ENCODE measurements at regions not wholly inside any gene's neighbourhood (a gene's known extent, or its start where the extent isn't known, plus 50 kb on each side); places are given as distances from the start of the nearest gene placed in this dataset.
"Not testable (repeated sequence)": the region's sequence is repeated elsewhere in the genome, so short reads cannot be mapped to it uniquely, and the experiment has no call there.

DNA sequence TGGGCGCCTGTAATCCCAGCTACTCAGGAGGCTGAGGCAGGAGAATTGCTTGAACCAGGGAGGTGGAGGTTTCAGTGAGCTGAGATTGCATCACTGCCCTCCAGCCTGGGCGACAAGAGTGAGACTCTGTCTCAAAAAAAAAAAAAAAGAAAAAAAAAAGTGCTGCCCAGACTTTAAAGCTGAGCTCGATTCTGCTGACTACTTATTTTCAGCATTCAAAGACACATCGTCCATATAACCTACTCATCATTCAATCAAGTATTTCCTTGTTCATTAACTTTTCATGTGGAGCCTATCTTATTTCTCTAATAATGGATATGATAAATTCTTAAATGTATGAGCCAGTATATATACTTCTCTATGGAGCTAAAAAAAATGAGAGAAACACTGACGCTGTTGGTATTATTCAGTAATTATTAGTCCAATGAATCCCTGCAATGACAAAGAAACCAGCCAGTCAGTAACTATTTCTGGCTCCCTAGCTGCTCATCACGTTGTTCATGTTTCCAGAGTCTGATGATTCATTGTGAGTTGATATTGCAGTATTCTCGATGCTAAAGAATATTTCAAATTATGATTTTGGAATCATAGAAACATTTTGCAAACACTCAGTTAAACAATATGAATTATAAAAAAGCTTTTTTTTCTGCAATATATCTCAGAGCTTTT is 111.9 kb downstream of the RAP2B start:
- Histone ChIP-seq H3K79me2 (ENCODE audit: control insufficient read depth, low read length) (no peaks in the 10 kb centered on the region), H3K27me3 (ENCODE audit: control insufficient read depth, low read length) (no peaks in the 10 kb centered on the region), H3K36me3 (ENCODE audit: control insufficient read depth, low read length) (no peaks in the 10 kb centered on the region), H3K4me1 (ENCODE audit: control insufficient read depth, low read length) (no peaks in the 10 kb centered on the region), H3K4me2 (ENCODE audit: low read length) (no peak overlapping the region), H3K4me3 (ENCODE audit: low read length) (no peak overlapping the region), H4K20me1 (ENCODE audit: control insufficient read depth, insufficient read depth, low read depth, low read length) (no peaks in the 10 kb centered on the region), H3K9me2 (replicated peaks; ENCODE audit: control insufficient read depth, low read length) (no peaks in the 10 kb centered on the region), H3K27ac (ENCODE audit: low read depth, low read length) (no peak overlapping the region), H3K9me3 (ENCODE audit: control insufficient read depth, insufficient read depth, low read length) (no peaks in the 10 kb centered on the region), H3F3A (ENCODE audit: control insufficient read depth, insufficient read depth) (no peaks in the 10 kb centered on the region)
- no peak for TF ChIP-seq EZH2phosphoT487 (IDR thresholded peaks at IDR 0.05; ENCODE audit: borderline replicate concordance, low read length)
- TF ChIP-seq, protein P1, sequence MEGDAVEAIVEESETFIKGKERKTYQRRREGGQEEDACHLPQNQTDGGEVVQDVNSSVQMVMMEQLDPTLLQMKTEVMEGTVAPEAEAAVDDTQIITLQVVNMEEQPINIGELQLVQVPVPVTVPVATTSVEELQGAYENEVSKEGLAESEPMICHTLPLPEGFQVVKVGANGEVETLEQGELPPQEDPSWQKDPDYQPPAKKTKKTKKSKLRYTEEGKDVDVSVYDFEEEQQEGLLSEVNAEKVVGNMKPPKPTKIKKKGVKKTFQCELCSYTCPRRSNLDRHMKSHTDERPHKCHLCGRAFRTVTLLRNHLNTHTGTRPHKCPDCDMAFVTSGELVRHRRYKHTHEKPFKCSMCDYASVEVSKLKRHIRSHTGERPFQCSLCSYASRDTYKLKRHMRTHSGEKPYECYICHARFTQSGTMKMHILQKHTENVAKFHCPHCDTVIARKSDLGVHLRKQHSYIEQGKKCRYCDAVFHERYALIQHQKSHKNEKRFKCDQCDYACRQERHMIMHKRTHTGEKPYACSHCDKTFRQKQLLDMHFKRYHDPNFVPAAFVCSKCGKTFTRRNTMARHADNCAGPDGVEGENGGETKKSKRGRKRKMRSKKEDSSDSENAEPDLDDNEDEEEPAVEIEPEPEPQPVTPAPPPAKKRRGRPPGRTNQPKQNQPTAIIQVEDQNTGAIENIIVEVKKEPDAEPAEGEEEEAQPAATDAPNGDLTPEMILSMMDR (IDR thresholded peaks at IDR 0.05; ENCODE audit: low read depth, low read length, poor library complexity, severe bottlenecking): no peak

DNA sequence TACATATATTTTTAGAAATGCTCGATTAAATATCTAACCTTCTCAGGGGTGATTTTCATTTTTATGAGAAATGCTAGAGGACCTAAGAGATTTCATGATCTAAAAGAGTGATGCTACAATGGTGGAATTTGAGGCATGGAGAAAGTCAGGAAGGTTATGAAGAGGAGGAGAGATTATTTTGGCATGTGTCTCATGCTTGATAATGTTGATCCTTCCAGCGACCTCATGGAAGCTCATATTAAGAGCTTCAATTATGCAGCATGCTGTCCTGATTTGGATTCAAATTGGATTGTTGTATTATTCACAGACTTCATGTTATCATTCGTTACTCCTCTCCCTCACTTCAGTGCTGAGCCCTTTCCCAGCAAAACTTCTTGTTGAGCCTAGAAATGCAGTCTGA is 112.5 kb downstream of the RAP2B start:
- no peaks in the 10 kb centered on the region for H3K9me2 ChIP-seq (replicated peaks; ENCODE audit: control insufficient read depth, low read length)
- no peaks in the 10 kb centered on the region for H3F3A ChIP-seq (ENCODE audit: control insufficient read depth, insufficient read depth)
- no peaks in the 10 kb centered on the region for H3K27me3 ChIP-seq (ENCODE audit: control insufficient read depth, low read length)
- TF ChIP-seq, protein P1 (IDR thresholded peaks at IDR 0.05; ENCODE audit: low read depth, low read length, poor library complexity, severe bottlenecking): no peak
- TF ChIP-seq EZH2phosphoT487 (IDR thresholded peaks at IDR 0.05; ENCODE audit: borderline replicate concordance, low read length): no peak
- H3K36me3 ChIP-seq (ENCODE audit: control insufficient read depth, low read length): no peaks in the 10 kb centered on the region
- H3K9me3 ChIP-seq (ENCODE audit: control insufficient read depth, insufficient read depth, low read length): no peaks in the 10 kb centered on the region
- H4K20me1 ChIP-seq (ENCODE audit: control insufficient read depth, insufficient read depth, low read depth, low read length): no peaks in the 10 kb centered on the region
- H3K4me3 ChIP-seq (ENCODE audit: low read length): no peak overlapping the region
- no peak overlapping the region for H3K27ac ChIP-seq (ENCODE audit: low read depth, low read length)
- no peak overlapping the region for H3K4me2 ChIP-seq (ENCODE audit: low read length)
- H3K4me1 ChIP-seq (ENCODE audit: control insufficient read depth, low read length): no peaks in the 10 kb centered on the region
- no peaks in the 10 kb centered on the region for H3K79me2 ChIP-seq (ENCODE audit: control insufficient read depth, low read length)

GRCh38 chr3:153275514-153275913 is 113.5 kb downstream of the RAP2B start:
- no peaks in the 10 kb centered on the region for H3K4me1 ChIP-seq (ENCODE audit: control insufficient read depth, low read length)
- no peak overlapping the region for H3K27ac ChIP-seq (ENCODE audit: low read depth, low read length)
- no peaks in the 10 kb centered on the region for H3K36me3 ChIP-seq (ENCODE audit: control insufficient read depth, low read length)
- no peak overlapping the region for H3K4me2 ChIP-seq (ENCODE audit: low read length)
- H3K9me2 ChIP-seq (replicated peaks; ENCODE audit: control insufficient read depth, low read length): no peaks in the 10 kb centered on the region
- H3K4me3 ChIP-seq (ENCODE audit: low read length): no peak overlapping the region
- no peaks in the 10 kb centered on the region for H4K20me1 ChIP-seq (ENCODE audit: control insufficient read depth, insufficient read depth, low read depth, low read length)
- no peak for TF ChIP-seq EZH2phosphoT487 (IDR thresholded peaks at IDR 0.05; ENCODE audit: borderline replicate concordance, low read length)
- no peaks in the 10 kb centered on the region for H3K9me3 ChIP-seq (ENCODE audit: control insufficient read depth, insufficient read depth, low read length)
- H3K27me3 ChIP-seq (ENCODE audit: control insufficient read depth, low read length): no peaks in the 10 kb centered on the region
- no peaks in the 10 kb centered on the region for H3K79me2 ChIP-seq (ENCODE audit: control insufficient read depth, low read length)
- H3F3A ChIP-seq (ENCODE audit: control insufficient read depth, insufficient read depth): no peaks in the 10 kb centered on the region

GRCh38 chr3:153277029-153277428 is 115.0 kb downstream of the RAP2B start:
- H3K27ac ChIP-seq (ENCODE audit: low read depth, low read length): no peak overlapping the region
- H3K4me2 ChIP-seq (ENCODE audit: low read length): no peak overlapping the region
- H3K4me1 ChIP-seq (ENCODE audit: control insufficient read depth, low read length): no peaks in the 10 kb centered on the region
- no peaks in the 10 kb centered on the region for H3K79me2 ChIP-seq (ENCODE audit: control insufficient read depth, low read length)
- H3K9me2 ChIP-seq (replicated peaks; ENCODE audit: control insufficient read depth, low read length): no peaks in the 10 kb centered on the region
- H3K27me3 ChIP-seq (ENCODE audit: control insufficient read depth, low read length): no peaks in the 10 kb centered on the region
- H3K4me3 ChIP-seq (ENCODE audit: low read length): no peak overlapping the region
- no peak for TF ChIP-seq EZH2phosphoT487 (IDR thresholded peaks at IDR 0.05; ENCODE audit: borderline replicate concordance, low read length)
- TF ChIP-seq, protein P1 (IDR thresholded peaks at IDR 0.05; ENCODE audit: low read depth, low read length, poor library complexity, severe bottlenecking): no peak
- no peaks in the 10 kb centered on the region for H4K20me1 ChIP-seq (ENCODE audit: control insufficient read depth, insufficient read depth, low read depth, low read length)
- no peaks in the 10 kb centered on the region for H3F3A ChIP-seq (ENCODE audit: control insufficient read depth, insufficient read depth)
- no peaks in the 10 kb centered on the region for H3K9me3 ChIP-seq (ENCODE audit: control insufficient read depth, insufficient read depth, low read length)
- H3K36me3 ChIP-seq (ENCODE audit: control insufficient read depth, low read length): no peaks in the 10 kb centered on the region

DNA sequence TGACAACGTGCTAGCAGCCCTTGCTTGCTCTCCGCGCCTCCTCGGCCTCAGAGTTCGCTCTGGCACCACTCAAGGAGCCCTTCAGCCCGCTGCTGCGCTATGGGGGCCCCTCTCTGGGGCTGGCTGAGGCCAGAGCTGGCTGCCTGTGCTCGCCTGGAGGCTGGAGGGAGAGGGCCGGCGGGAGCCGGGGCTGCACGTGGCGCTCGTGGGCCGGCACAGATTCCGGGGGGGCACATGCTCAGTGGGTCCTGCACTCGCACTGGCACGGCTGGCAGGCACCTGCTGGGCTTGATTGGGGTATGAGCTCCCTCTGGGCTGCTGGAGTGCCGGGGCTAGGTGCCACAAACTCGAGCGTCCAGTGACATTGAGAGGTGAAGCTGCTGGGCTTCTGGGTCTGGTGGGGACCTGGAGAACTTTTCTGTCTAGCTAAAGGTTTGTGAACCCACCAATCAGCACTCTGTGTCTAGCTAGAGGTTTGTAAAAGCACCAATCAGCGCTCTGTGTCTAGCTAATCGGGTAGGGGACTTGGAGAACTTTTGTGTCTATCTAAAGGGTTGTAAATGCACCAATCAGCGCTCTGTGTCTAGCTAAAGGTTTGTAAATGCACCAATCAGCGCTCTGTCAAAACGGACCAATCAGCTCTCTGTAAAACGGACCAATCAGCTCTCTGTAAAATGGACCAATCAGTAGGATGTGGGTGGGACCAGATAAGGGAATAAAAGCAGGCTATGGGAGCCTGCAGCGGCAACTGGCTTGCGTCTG is 119.4 kb downstream of the RAP2B start:
- not testable (repeated sequence) for H3K4me2 ChIP-seq (ENCODE audit: low read length); H3K27me3 ChIP-seq (ENCODE audit: control insufficient read depth, low read length); H3K9me2 ChIP-seq (replicated peaks; ENCODE audit: control insufficient read depth, low read length); H3K4me1 ChIP-seq (ENCODE audit: control insufficient read depth, low read length); H3K36me3 ChIP-seq (ENCODE audit: control insufficient read depth, low read length); H4K20me1 ChIP-seq (ENCODE audit: control insufficient read depth, insufficient read depth, low read depth, low read length); H3K79me2 ChIP-seq (ENCODE audit: control insufficient read depth, low read length); H3K4me3 ChIP-seq (ENCODE audit: low read length); H3K27ac ChIP-seq (ENCODE audit: low read depth, low read length); H3K9me3 ChIP-seq (ENCODE audit: control insufficient read depth, insufficient read depth, low read length); H3F3A ChIP-seq (ENCODE audit: control insufficient read depth, insufficient read depth)
